Suprapubic skin (tissue), 4 donors: ENCODE measurements at regions not wholly inside any gene's neighbourhood (a gene's known extent, or its start where the extent isn't known, plus 50 kb on each side); places are given as distances from the start of the nearest gene placed in this dataset.
"Not testable (repeated sequence)": the region's sequence is repeated elsewhere in the genome, so short reads cannot be mapped to it uniquely, and the experiment has no call there.

Experiments
- DNase-seq, 2 donors: peaks; one replicate each; pipeline ENCODE4 v3.0.0-alpha.2; 2019; ENCODE audit warnings: low spot score in 2 of 2
- H3K27ac ChIP-seq: fragments of 200-600 bp; sonication (generic); one replicate; pipeline ENCODE4 v1.5.1; 2019
- H3K27me3 ChIP-seq: fragments of 200-600 bp; sonication (generic); one replicate; pipeline ENCODE4 v1.5.1; 2019
- H3K36me3 ChIP-seq: fragments of 200-600 bp; sonication (generic); one replicate; pipeline ENCODE4 v1.5.1; 2019
- H3K4me1 ChIP-seq: fragments of 200-600 bp; sonication (generic); one replicate; pipeline ENCODE4 v1.5.1; 2019
- H3K4me3 ChIP-seq: fragments of 200-600 bp; sonication (generic); one replicate; pipeline ENCODE4 v1.5.1; 2019; ENCODE audit warnings: mild to moderate bottlenecking
- H3K9me3 ChIP-seq: fragments of 200-600 bp; sonication (generic); one replicate; pipeline ENCODE4 v1.5.1; 2019
- CTCF ChIP-seq, 2 donors: fragments of 200-600 bp in 1 of 2; fragments of 450-650 bp in 1 of 2; sonication (generic) in 1 of 2; IDR thresholded peaks; one replicate each; pipeline ENCODE4 v1.5.1; 2016 to 2019; ENCODE audit warnings: antibody characterized with exemption in 2 of 2, mild to moderate bottlenecking in 1 of 2, moderate library complexity in 1 of 2
- EP300 ChIP-seq: sonication (generic); formaldehyde crosslinking; IDR thresholded peaks from one replicate; pipeline ENCODE4 v1.6.1; 2017; ENCODE audit warnings: antibody characterized with exemption
- POLR2A ChIP-seq, 2 donors: fragments of 450-650 bp; IDR thresholded peaks; one replicate each; pipeline ENCODE4 v1.6.1; 2017; ENCODE audit warnings: antibody characterized with exemption in 2 of 2, mild to moderate bottlenecking in 2 of 2, moderate library complexity in 2 of 2
- POLR2AphosphoS5 ChIP-seq, 3 donors: sonication (generic); formaldehyde crosslinking; IDR thresholded peaks; one replicate each; pipeline ENCODE4 v1.6.1; 2017; ENCODE audit warnings: antibody characterized with exemption in 3 of 3
- WGBS: methylation state at CpG from one replicate; pipeline ENCODE4 v1.1.5; 2018; 5-methylcytosine and 5-hydroxymethylcytosine counted together

- H3K9me3 ChIP-seq, result no peaks in the 10 kb centered on the region
- no peak overlapping the region for H3K4me3 ChIP-seq
- WGBS, result 77% methylated on average over 10 of the region's 10 CpGs
- H3K36me3 ChIP-seq, result no peaks in the 10 kb centered on the region
- no peaks in the 10 kb centered on the region for H3K27me3 ChIP-seq
- no peak for DNase-seq
- H3K4me1 ChIP-seq, result no peaks in the 10 kb centered on the region
- H3K27ac ChIP-seq, result no peak overlapping the region
- TF ChIP-seq POLR2AphosphoS5 (IDR thresholded peaks at IDR 0.05) (no peak), POLR2A (IDR thresholded peaks at IDR 0.05) (no peak), EP300 (no peak), CTCF (IDR thresholded peaks at IDR 0.05) (no peak)
Measured at GRCh38 chr17:31798205-31798724, 60.8 kb downstream of the COPRS start.

DNA sequence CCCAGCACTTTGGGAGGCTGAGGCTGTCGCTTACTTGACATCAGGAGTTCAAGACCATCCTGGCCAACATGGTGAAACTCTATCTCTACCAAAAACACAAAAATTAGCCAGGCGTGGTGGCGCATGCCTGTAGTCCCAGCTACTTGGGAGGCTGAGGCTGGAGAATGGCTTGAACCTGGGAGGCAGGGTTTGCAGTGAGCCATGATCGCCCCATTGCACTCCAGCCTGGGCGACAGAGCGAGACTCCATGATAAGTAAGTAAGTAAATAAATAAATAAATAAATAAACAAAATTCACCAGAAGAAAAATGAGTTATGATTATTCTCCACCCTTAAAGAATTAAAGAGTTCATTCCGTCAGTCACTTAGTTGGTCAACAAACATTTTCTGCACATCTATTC, 63.1 kb downstream of the COPRS start:
- H3K27me3 ChIP-seq, H3K36me3 ChIP-seq, H3K9me3 ChIP-seq, H3K4me3 ChIP-seq, H3K4me1 ChIP-seq, H3K27ac ChIP-seq: not testable (repeated sequence)
- DNase-seq, result peak in 1 of 2 donors; percentile 52
- 94% methylated on average over 7 of the region's 7 CpGs for WGBS

GRCh38 chr17:31794111-31794510, 64.9 kb downstream of the COPRS start:
- no peak overlapping the region for H3K27ac ChIP-seq
- DNase-seq, result peak in 1 of 2 donors; percentile 71
- H3K36me3 ChIP-seq, result no peaks in the 10 kb centered on the region
- H3K9me3 ChIP-seq, result no peaks in the 10 kb centered on the region
- H3K4me3 ChIP-seq, result no peak overlapping the region
- TF ChIP-seq POLR2AphosphoS5 (IDR thresholded peaks at IDR 0.05) (no peak), POLR2A (IDR thresholded peaks at IDR 0.05) (no peak)
- H3K27me3 ChIP-seq, result no peaks in the 10 kb centered on the region
- WGBS, result 92% methylated on average over 5 of the region's 5 CpGs
- peaks cover 1% of the 10 kb centered on the region for H3K4me1 ChIP-seq

DNA sequence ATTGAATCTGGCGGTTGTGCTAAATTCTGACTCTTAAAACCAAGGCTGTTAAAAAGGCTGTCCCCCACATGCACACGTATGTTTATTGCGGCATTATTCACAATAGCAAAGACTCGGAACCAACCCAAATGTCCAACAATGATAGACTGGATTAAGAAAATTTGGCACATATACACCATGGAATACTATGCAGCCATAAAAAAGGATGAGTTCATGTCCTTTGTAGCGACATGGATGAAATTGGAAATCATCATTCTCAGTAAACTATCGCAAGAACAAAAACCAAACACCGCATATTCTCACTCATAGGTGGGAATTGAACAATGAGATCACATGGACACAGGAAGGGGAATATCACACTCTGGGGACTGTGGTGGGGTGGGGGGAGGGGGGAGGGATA, 65.4 kb downstream of the COPRS start:
- H3K36me3 ChIP-seq, DNase-seq, H3K27ac ChIP-seq, H3K4me3 ChIP-seq, H3K27me3 ChIP-seq, H3K4me1 ChIP-seq, H3K9me3 ChIP-seq: not testable (repeated sequence)
- WGBS, result 80% methylated on average over 5 of the region's 7 CpGs

DNA sequence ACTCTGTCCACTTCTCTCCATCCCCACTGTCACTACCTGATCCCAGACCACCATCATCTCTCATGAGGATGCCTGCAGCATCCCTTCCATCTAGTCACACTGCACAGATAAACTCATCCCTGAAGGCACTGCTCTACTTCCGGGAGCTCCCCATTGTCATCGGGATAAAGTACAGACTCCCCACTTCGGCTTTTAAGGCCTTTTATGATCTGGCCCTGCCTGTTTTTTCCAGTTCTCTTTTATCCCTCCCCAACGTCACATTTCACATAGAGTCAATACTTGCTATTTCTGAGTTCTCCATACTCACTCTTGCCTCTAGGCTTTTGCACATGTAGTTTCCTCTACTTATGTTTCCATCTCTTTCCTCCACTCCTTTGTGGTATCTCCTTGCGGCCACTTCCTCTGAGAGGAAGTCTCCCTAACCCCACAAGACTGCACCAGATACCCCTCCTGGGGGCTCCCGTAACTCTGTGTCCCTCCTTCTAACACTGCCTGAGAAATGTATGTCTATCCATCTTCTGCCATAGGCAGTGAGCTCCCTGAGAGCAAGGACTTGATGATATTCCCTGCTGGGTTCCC, 66.9 kb downstream of the COPRS start:
- Histone ChIP-seq H3K9me3 (no peaks in the 10 kb centered on the region), H3K4me1 (peaks cover 14% of the 10 kb centered on the region), H3K27ac (no peak overlapping the region), H3K4me3 (no peak overlapping the region), H3K36me3 (no peaks in the 10 kb centered on the region), H3K27me3 (no peaks in the 10 kb centered on the region)
- no peak for TF ChIP-seq CTCF (IDR thresholded peaks at IDR 0.05)
- TF ChIP-seq POLR2A (IDR thresholded peaks at IDR 0.05), result no peak
- no peak for TF ChIP-seq EP300
- TF ChIP-seq POLR2AphosphoS5 (IDR thresholded peaks at IDR 0.05), result no peak
- peak in 1 of 2 donors; percentile 21 for DNase-seq
- 60% methylated on average over 6 of the region's 6 CpGs for WGBS

DNA sequence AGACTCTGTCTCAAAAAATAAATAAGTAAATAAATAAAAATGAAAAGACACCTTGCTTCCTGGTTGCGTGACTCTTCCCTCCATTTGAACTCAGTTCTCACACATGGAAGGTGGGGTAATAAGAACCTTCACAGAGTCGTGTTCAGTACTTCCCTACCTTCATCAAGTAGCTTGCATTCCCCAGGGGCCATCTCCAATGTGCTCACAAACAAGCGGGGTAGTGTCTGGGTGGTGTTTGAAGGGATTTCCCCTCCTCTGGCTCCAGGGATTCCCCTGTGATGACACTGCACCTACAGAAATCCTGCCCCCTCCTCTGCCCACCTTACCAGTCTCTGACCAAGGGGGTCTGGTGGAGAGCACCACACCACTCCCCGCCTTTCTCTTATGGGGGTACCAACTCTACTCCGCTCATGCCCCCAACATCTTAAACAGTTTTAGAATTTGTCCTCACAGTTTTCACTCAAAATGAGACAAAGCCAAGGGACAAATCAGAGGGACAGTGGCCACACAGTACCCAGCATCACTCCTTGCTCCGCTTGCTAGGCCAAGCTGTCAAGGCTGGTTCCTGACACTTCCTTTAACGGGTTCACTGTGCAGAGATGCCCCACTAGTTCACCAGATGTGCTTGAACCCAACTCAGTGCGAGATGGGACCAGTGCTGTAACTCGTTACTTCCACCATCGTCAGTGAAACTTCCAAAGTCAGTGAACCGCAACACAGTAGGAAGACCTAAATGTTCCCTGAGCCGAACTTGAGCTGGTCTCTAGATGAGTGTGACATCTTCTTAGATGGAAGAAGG, 69.1 kb downstream of the COPRS start:
- DNase-seq, result peak in 1 of 2 donors; percentile 44
- H3K36me3 ChIP-seq, result no peaks in the 10 kb centered on the region
- H3K27me3 ChIP-seq, result no peaks in the 10 kb centered on the region
- TF ChIP-seq POLR2A (IDR thresholded peaks at IDR 0.05) (no peak), EP300 (no peak), POLR2AphosphoS5 (IDR thresholded peaks at IDR 0.05) (no peak), CTCF (IDR thresholded peaks at IDR 0.05) (no peak)
- WGBS, result 89% methylated on average over 12 of the region's 12 CpGs
- no peak overlapping the region for H3K27ac ChIP-seq
- H3K4me3 ChIP-seq, result no peak overlapping the region
- peaks cover 14% of the 10 kb centered on the region for H3K4me1 ChIP-seq
- H3K9me3 ChIP-seq, result no peaks in the 10 kb centered on the region
